Endothelial cell of umbilical vein (primary cell): ENCODE measurements at regions not wholly inside any gene's neighbourhood (a gene's known extent, or its start where the extent isn't known, plus 50 kb on each side); places are given as distances from the start of the nearest gene placed in this dataset.

ENCODE experiments used
- FOS ChIP-seq: IDR thresholded peaks from 2 replicates; pipeline ENCODE4 v1.6.1; 2011; ENCODE audit warnings: mild to moderate bottlenecking, low read length, moderate library complexity, borderline replicate concordance; ENCODE audit not compliant: insufficient read depth
- GATA2 ChIP-seq: IDR thresholded peaks from 2 replicates; pipeline ENCODE4 v1.7.0; 2011; ENCODE audit warnings: low read depth, mild to moderate bottlenecking, moderate library complexity, mixed read lengths, low read length; ENCODE audit not compliant: insufficient read length, insufficient read depth
- JUN ChIP-seq: IDR thresholded peaks from 2 replicates; pipeline ENCODE4 v1.6.1; 2011; ENCODE audit warnings: borderline replicate concordance, low read depth; ENCODE audit not compliant: insufficient read length, insufficient read depth
- MAX ChIP-seq: IDR thresholded peaks from 2 replicates; pipeline ENCODE4 v1.6.1; 2011; ENCODE audit not compliant: insufficient read depth, insufficient read length
- TF ChIP-seq, protein P1 (sequence below), 2 donors: IDR thresholded peaks; 1 replicate in 1 of 2; 2 replicates in 1 of 2; pipeline ENCODE4 v1.5.1; 2011; ENCODE audit warnings: low read length in 2 of 2, mild to moderate bottlenecking in 2 of 2, moderate library complexity in 2 of 2, control low read depth in 1 of 2, inconsistent platforms in 1 of 2, low read depth in 1 of 2; ENCODE audit not compliant: insufficient read depth in 1 of 2; ENCODE audit errors: extremely low read depth in 1 of 2

GRCh38 chr15:70415398-70415797 lies 317.7 kb upstream of the TLE3 start:
- TF ChIP-seq MAX (no peak), GATA2 (no peak), JUN (no peak), FOS (no peak)
- TF ChIP-seq, protein P1, sequence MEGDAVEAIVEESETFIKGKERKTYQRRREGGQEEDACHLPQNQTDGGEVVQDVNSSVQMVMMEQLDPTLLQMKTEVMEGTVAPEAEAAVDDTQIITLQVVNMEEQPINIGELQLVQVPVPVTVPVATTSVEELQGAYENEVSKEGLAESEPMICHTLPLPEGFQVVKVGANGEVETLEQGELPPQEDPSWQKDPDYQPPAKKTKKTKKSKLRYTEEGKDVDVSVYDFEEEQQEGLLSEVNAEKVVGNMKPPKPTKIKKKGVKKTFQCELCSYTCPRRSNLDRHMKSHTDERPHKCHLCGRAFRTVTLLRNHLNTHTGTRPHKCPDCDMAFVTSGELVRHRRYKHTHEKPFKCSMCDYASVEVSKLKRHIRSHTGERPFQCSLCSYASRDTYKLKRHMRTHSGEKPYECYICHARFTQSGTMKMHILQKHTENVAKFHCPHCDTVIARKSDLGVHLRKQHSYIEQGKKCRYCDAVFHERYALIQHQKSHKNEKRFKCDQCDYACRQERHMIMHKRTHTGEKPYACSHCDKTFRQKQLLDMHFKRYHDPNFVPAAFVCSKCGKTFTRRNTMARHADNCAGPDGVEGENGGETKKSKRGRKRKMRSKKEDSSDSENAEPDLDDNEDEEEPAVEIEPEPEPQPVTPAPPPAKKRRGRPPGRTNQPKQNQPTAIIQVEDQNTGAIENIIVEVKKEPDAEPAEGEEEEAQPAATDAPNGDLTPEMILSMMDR (IDR thresholded peaks at IDR 0.05; ENCODE audit: extremely low read depth in 1 of 2, insufficient read depth in 1 of 2, low read depth in 1 of 2, low read length in 2 of 2): no peak
